SK-N-SH (cell line): ENCODE measurements at regions not wholly inside any gene's neighbourhood (a gene's known extent, or its start where the extent isn't known, plus 50 kb on each side); places are given as distances from the start of the nearest gene placed in this dataset.

Experiments
- CTCF ChIA-PET: fragments of 300-600, 350-600 bp; formaldehyde crosslinking; extraction: SDS; loops from one replicate; lab custom pipeline; 2021; lab: Yijun Ruan, JAX
- POLR2A ChIA-PET: fragments of 350-600 bp; sonication (Branson Sonifier 250); formaldehyde crosslinking; extraction: SDS; loops from one replicate; lab custom pipeline; 2020; ENCODE audit warnings: antibody characterized with exemption, inconsistent platforms; lab: Yijun Ruan, JAX
- DNase-seq: peaks from one replicate; pipeline ENCODE4 v3.0.0; 2012
- H2AFZ ChIP-seq: fragments of 200-600 bp; sonication (generic); 2 replicates; pipeline ENCODE4 v1.8.1; 2016; ENCODE audit warnings: antibody characterized with exemption, mild to moderate bottlenecking, low read depth
- H3F3A ChIP-seq: fragments of 200-600 bp; sonication (generic); replicated peaks from 2 replicates; pipeline ENCODE3; 2016; ENCODE audit warnings: antibody characterized with exemption, mild to moderate bottlenecking; ENCODE audit not compliant: insufficient read depth
- H3K27ac ChIP-seq, 2 experiments: fragments of 200-500 bp in 1 of 2; fragments of 200-600 bp in 1 of 2; sonication (Bioruptor generic) in 1 of 2; sonication (generic), shearing (Covaris generic) in 1 of 2; 2 replicates each; pipeline versions ENCODE4 v1.5.1 to v1.6.1; 2014 to 2016; ENCODE audit warnings: low read depth in 2 of 2, inconsistent platforms in 1 of 2, low read length in 1 of 2, mild to moderate bottlenecking in 1 of 2, mixed read lengths in 1 of 2
- H3K27me3 ChIP-seq: fragments of 200-600 bp; sonication (generic), shearing (Covaris generic); 2 replicates; pipeline ENCODE4 v1.6.1; 2016; ENCODE audit warnings: mixed run types; ENCODE audit not compliant: insufficient read depth
- H3K36me3 ChIP-seq, 2 experiments: fragments of 200-500 bp in 1 of 2; fragments of 200-600 bp in 1 of 2; sonication (Bioruptor generic) in 1 of 2; sonication (generic) in 1 of 2; replicated peaks in 1 of 2; 2 replicates each; pipeline versions ENCODE3 to v1.5.1; 2014 to 2016; ENCODE audit warnings: low read length in 1 of 2, mild to moderate bottlenecking in 1 of 2; ENCODE audit not compliant: insufficient read depth in 2 of 2, control insufficient read depth in 1 of 2
- H3K4me1 ChIP-seq, 2 experiments: fragments of 200-500 bp in 1 of 2; fragments of 200-600 bp in 1 of 2; sonication (Bioruptor generic) in 1 of 2; sonication (generic), shearing (Covaris generic) in 1 of 2; 2 replicates each; pipeline versions ENCODE4 v1.5.1 to v1.6.1; 2014 to 2016; ENCODE audit warnings: low read depth in 1 of 2, low read length in 1 of 2, mixed run types in 1 of 2; ENCODE audit not compliant: insufficient read depth in 2 of 2, control insufficient read depth in 1 of 2
- H3K4me2 ChIP-seq: fragments of 200-600 bp; sonication (generic), shearing (Covaris generic); 2 replicates; pipeline ENCODE4 v1.6.1; 2017; ENCODE audit warnings: mixed run types
- H3K4me3 ChIP-seq, 2 experiments: fragments of 200-500 bp in 1 of 2; fragments of 200-600 bp in 1 of 2; sonication (Bioruptor generic) in 1 of 2; sonication (generic), shearing (Covaris generic) in 1 of 2; 2 replicates each; pipeline versions ENCODE4 v1.5.1 to v1.8.1; 2014 to 2016; ENCODE audit warnings: low read depth in 2 of 2, inconsistent platforms in 1 of 2, low read length in 1 of 2, mild to moderate bottlenecking in 1 of 2, mixed read lengths in 1 of 2, moderate library complexity in 1 of 2
- H3K79me2 ChIP-seq: fragments of 200-600 bp; sonication (generic); 2 replicates; pipeline ENCODE4 v1.8.1; 2017; ENCODE audit warnings: mild to moderate bottlenecking; ENCODE audit not compliant: insufficient read depth
- H3K9ac ChIP-seq: fragments of 200-600 bp; sonication (generic); 2 replicates; pipeline ENCODE4 v1.6.1; 2017; ENCODE audit warnings: mixed run types
- H3K9me2 ChIP-seq: fragments of 200-600 bp; sonication (generic); 2 replicates; pipeline ENCODE4 v1.6.1; 2017; ENCODE audit warnings: mixed run types
- H3K9me3 ChIP-seq: fragments of 200-600 bp; sonication (generic); 2 replicates; pipeline ENCODE4 v1.6.1; 2017; ENCODE audit warnings: mixed run types, mild to moderate bottlenecking, moderate library complexity
- H4K20me1 ChIP-seq: fragments of 200-600 bp; sonication (generic); 2 replicates; pipeline ENCODE4 v1.6.1; 2017; ENCODE audit warnings: mild to moderate bottlenecking, mixed run types; ENCODE audit not compliant: insufficient read depth
- CTCF ChIP-seq: fragments of 200-600 bp; sonication (generic); IDR thresholded peaks from 2 replicates; pipeline ENCODE4 v1.6.1; 2017; ENCODE audit warnings: antibody characterized with exemption, mild to moderate bottlenecking, moderate library complexity
- EP300 ChIP-seq, 2 experiments: IDR thresholded peaks; 2 replicates each; pipeline versions ENCODE4 v1.4.0 to v1.6.1; 2012; ENCODE audit warnings: borderline replicate concordance in 1 of 2, low read depth in 1 of 2, low read length in 1 of 2
- EZH2phosphoT487 ChIP-seq: fragments of 200-600 bp; sonication (generic); IDR thresholded peaks from 2 replicates; pipeline ENCODE4 v1.6.1; 2017; ENCODE audit warnings: low read depth, mixed run types, mild to moderate bottlenecking, antibody characterized with exemption, moderate library complexity, borderline replicate concordance
- FOXJ3 ChIP-seq: sonication (generic); formaldehyde crosslinking; IDR thresholded peaks from 2 replicates; pipeline ENCODE4 v1.5.1; 2020; ENCODE audit warnings: mild to moderate bottlenecking, missing genetic modification reagents
- GATA2 ChIP-seq: sonication (generic); formaldehyde crosslinking; IDR thresholded peaks from 2 replicates; pipeline ENCODE4 v1.5.0; 2020; ENCODE audit warnings: mild to moderate bottlenecking, missing genetic modification reagents
- MAX ChIP-seq: IDR thresholded peaks from 2 replicates; pipeline ENCODE4 v1.4.0; 2012; ENCODE audit warnings: low read depth
- MEF2A ChIP-seq: IDR thresholded peaks from 2 replicates; pipeline ENCODE4 v1.4.0; 2012; ENCODE audit warnings: low read depth, borderline replicate concordance
- MXI1 ChIP-seq: IDR thresholded peaks from 2 replicates; pipeline ENCODE4 v1.6.1; 2012; ENCODE audit warnings: mild to moderate bottlenecking, low read depth, low read length, improper control_type of control experiment
- NFIC ChIP-seq: IDR thresholded peaks from 2 replicates; pipeline ENCODE4 v1.4.0; 2012; ENCODE audit warnings: borderline replicate concordance
- PBX3 ChIP-seq: IDR thresholded peaks from 2 replicates; pipeline ENCODE4; 2012
- RAD21 ChIP-seq: IDR thresholded peaks from 2 replicates; pipeline ENCODE4 v1.6.1; 2012; ENCODE audit warnings: mild to moderate bottlenecking, low read length
- REST ChIP-seq: IDR thresholded peaks from 2 replicates; pipeline ENCODE4 v1.6.1; 2012; ENCODE audit warnings: mild to moderate bottlenecking, low read depth, low read length, moderate library complexity
- RFX5 ChIP-seq: IDR thresholded peaks from 2 replicates; pipeline ENCODE4 v1.6.1; 2012; ENCODE audit warnings: mild to moderate bottlenecking, improper control_type of control experiment, low read length
- SMC3 ChIP-seq: IDR thresholded peaks from 2 replicates; pipeline ENCODE4 v1.6.1; 2012; ENCODE audit warnings: low read depth, low read length, improper control_type of control experiment
- TAF1 ChIP-seq: IDR thresholded peaks from 2 replicates; pipeline ENCODE4 v1.6.1; 2012; ENCODE audit warnings: low read depth, mild to moderate bottlenecking, low read length, moderate library complexity, borderline replicate concordance
- TCF12 ChIP-seq: IDR thresholded peaks from 2 replicates; pipeline ENCODE4 v1.4.0; 2012
- YY1 ChIP-seq: IDR thresholded peaks from 2 replicates; pipeline ENCODE4 v1.4.0; 2012; ENCODE audit warnings: low read depth, mild to moderate bottlenecking
- ZBTB33 ChIP-seq: IDR thresholded peaks from 2 replicates; pipeline ENCODE4 v1.4.0; 2012; ENCODE audit warnings: low read depth, borderline replicate concordance
- WGBS: methylation state at CpG from one replicate; pipeline ENCODE4 v1.1.6; 2017; ENCODE audit warnings: low lambda C conversion rate; 5-methylcytosine and 5-hydroxymethylcytosine counted together
- TF ChIP-seq, protein P1 (sequence below): fragments of 150-350 bp; IDR thresholded peaks from 2 replicates; pipeline ENCODE4 v1.6.1; 2016; ENCODE audit warnings: mild to moderate bottlenecking, low read depth, low read length

GRCh38 chr4:179268791-179269190 is 1826.6 kb upstream of the AGA start:
- H4K20me1 ChIP-seq: no peaks in the 10 kb centered on the region
- no peak overlapping the region for H3K27ac ChIP-seq
- H3K9me2 ChIP-seq: no peaks in the 10 kb centered on the region
- H3K4me2 ChIP-seq: no peak overlapping the region
- no peaks in the 10 kb centered on the region for H3K4me1 ChIP-seq
- H3F3A ChIP-seq: no peaks in the 10 kb centered on the region
- TF ChIP-seq TAF1: no peak
- no peak for TF ChIP-seq EP300 (IDR thresholded peaks at IDR 0.05; ENCODE audit: borderline replicate concordance in 1 of 2, low read depth in 1 of 2, low read length in 1 of 2)
- H3K4me3 ChIP-seq: no peak overlapping the region
- H2AFZ ChIP-seq: no peak overlapping the region
- H3K27me3 ChIP-seq: no peaks in the 10 kb centered on the region
- no peaks in the 10 kb centered on the region for H3K79me2 ChIP-seq
- H3K9me3 ChIP-seq: peaks cover 6% of the 10 kb centered on the region; the same call in 1 of the 2 replicates
- no peaks in the 10 kb centered on the region for H3K36me3 ChIP-seq
- no peak overlapping the region for H3K9ac ChIP-seq
- WGBS: 8% methylated on average over 2 of the region's 2 CpGs
- POLR2A ChIA-PET: no interaction called here
- DNase-seq: no peak
- CTCF ChIA-PET: interaction anchor here (1.0 kb wide), 1 partner anchor 37 kb away, joined by 3 read pairs; no protein-coding TSS in a partner anchor

DNA sequence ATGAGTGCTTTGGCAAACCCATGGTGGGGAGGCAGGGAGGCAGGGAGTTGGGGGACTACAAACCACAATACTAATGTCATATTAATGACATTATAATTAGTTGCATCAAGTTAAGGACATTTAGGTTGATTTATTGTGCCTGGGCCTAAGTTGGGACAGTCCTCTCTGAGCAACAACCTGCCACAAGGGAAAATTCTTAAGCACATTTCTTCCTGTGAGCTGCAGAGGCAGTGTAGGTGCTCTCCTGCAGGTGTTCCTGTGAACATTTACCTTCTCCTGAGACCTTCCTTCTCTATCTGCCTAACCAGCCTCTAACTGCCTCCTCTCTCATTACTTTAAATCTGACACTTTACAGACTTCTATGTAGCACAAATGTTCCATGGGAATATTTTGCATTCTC is 1830.0 kb upstream of the AGA start:
- Histone ChIP-seq H2AFZ (no peak overlapping the region), H3K27me3 (no peaks in the 10 kb centered on the region), H3K79me2 (no peaks in the 10 kb centered on the region), H3K4me1 (no peaks in the 10 kb centered on the region), H3K9me3 (no peaks in the 10 kb centered on the region), H3K4me3 (no peak overlapping the region), H4K20me1 (no peaks in the 10 kb centered on the region), H3K4me2 (no peak overlapping the region), H3F3A (no peaks in the 10 kb centered on the region), H3K9ac (no peak overlapping the region), H3K27ac (no peak overlapping the region), H3K9me2 (no peaks in the 10 kb centered on the region; the same call in 1 of the 2 replicates), H3K36me3 (no peaks in the 10 kb centered on the region)
- TF ChIP-seq YY1 (no peak), GATA2 (CRISPR knock-in tag) (no peak), PBX3 (no peak), CTCF (no peak), RFX5 (no peak), TCF12 (no peak), REST (no peak), NFIC (no peak), EZH2phosphoT487 (no peak), MEF2A (no peak), FOXJ3 (CRISPR knock-in tag) (no peak), RAD21 (no peak), MXI1 (no peak), ZBTB33 (no peak), SMC3 (no peak), MAX (no peak)
- TF ChIP-seq, protein P1, sequence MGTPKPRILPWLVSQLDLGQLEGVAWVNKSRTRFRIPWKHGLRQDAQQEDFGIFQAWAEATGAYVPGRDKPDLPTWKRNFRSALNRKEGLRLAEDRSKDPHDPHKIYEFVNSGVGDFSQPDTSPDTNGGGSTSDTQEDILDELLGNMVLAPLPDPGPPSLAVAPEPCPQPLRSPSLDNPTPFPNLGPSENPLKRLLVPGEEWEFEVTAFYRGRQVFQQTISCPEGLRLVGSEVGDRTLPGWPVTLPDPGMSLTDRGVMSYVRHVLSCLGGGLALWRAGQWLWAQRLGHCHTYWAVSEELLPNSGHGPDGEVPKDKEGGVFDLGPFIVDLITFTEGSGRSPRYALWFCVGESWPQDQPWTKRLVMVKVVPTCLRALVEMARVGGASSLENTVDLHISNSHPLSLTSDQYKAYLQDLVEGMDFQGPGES: no peak
- ChIA-PET POLR2A (no interaction called here), CTCF (no interaction called here)
- no peak for DNase-seq
